OCI-LY3 (cell line): ENCODE measurements at regions not wholly inside any gene's neighbourhood (a gene's known extent, or its start where the extent isn't known, plus 50 kb on each side); places are given as distances from the start of the nearest gene placed in this dataset.

Experiments used
- H2AFZ ChIP-seq: fragments of 200-600, 300-600 bp; shearing (Covaris generic); 2 replicates; pipeline ENCODE4 v1.6.0; 2014; ENCODE audit warnings: antibody characterized with exemption, low read depth, low read length
- H3K27ac ChIP-seq: fragments of 200-600, 300-600 bp; sonication (generic); 2 replicates; pipeline ENCODE4 v1.5.1; 2014; ENCODE audit warnings: mild to moderate bottlenecking, low read length, moderate library complexity, mixed read lengths
- H3K27me3 ChIP-seq: fragments of 200-600, 300-600 bp; sonication (generic); 2 replicates; pipeline ENCODE4 v1.6.1; 2014; ENCODE audit warnings: low read depth, low read length, mixed read lengths
- H3K36me3 ChIP-seq: fragments of 200-600, 300-600 bp; sonication (generic); replicated peaks from 2 replicates; pipeline ENCODE3; 2014; ENCODE audit warnings: low read depth, low read length, mixed read lengths
- H3K4me1 ChIP-seq: fragments of 300-600, 200-600 bp; sonication (generic); 2 replicates; pipeline ENCODE4 v1.6.1; 2014; ENCODE audit warnings: low read length, mixed read lengths
- H3K4me2 ChIP-seq: fragments of 200-600, 300-600 bp; sonication (generic); 2 replicates; pipeline ENCODE4 v1.6.1; 2014; ENCODE audit warnings: low read length, mixed read lengths
- H3K4me3 ChIP-seq: fragments of 300-600, 200-600 bp; sonication (generic); 2 replicates; pipeline ENCODE4 v1.5.1; 2014; ENCODE audit warnings: antibody characterized with exemption, mild to moderate bottlenecking, low read length, moderate library complexity
- H3K79me2 ChIP-seq: fragments of 300-600, 200-600 bp; shearing (Covaris generic); 2 replicates; pipeline ENCODE4 v1.6.1; 2014; ENCODE audit warnings: mild to moderate bottlenecking, low read length, mixed read lengths
- H3K9ac ChIP-seq: fragments of 300-600, 200-600 bp; shearing (Covaris generic); 2 replicates; pipeline ENCODE4 v1.6.0; 2014; ENCODE audit warnings: mild to moderate bottlenecking, low read length, moderate library complexity
- H3K9me3 ChIP-seq: fragments of 200-600, 300-600 bp; shearing (Covaris generic); 2 replicates; pipeline ENCODE4 v1.6.1; 2014; ENCODE audit warnings: low read length, mixed read lengths; ENCODE audit not compliant: insufficient read depth
- H4K20me1 ChIP-seq: fragments of 200-600, 300-600 bp; sonication (generic); 2 replicates; pipeline ENCODE4 v1.6.1; 2016; ENCODE audit warnings: low read length, mixed read lengths; ENCODE audit not compliant: insufficient read depth
- CTCF ChIP-seq: fragments of 200-600, 300-600 bp; sonication (generic); IDR thresholded peaks from 2 replicates; pipeline ENCODE4 v1.5.1; 2014; ENCODE audit warnings: antibody characterized with exemption, low read length, low read depth
- EZH2phosphoT487 ChIP-seq: fragments of 200-600 bp; shearing (Covaris generic); IDR thresholded peaks from 2 replicates; pipeline ENCODE4 v1.6.1; 2018; ENCODE audit warnings: antibody characterized with exemption, mixed run types, low read depth

GRCh38 chr6:121897337-121897760, 461.9 kb downstream of the GJA1 start:
- no peak for TF ChIP-seq CTCF
- no peak for TF ChIP-seq EZH2phosphoT487
- no peak overlapping the region for H3K4me3 ChIP-seq
- H3K4me2 ChIP-seq, result no peak overlapping the region
- no peaks in the 10 kb centered on the region for H3K36me3 ChIP-seq
- no peaks in the 10 kb centered on the region for H3K27me3 ChIP-seq
- H3K79me2 ChIP-seq, result no peaks in the 10 kb centered on the region
- H3K9ac ChIP-seq, result no peak overlapping the region
- no peaks in the 10 kb centered on the region for H3K4me1 ChIP-seq
- H3K9me3 ChIP-seq, result no peaks in the 10 kb centered on the region
- H2AFZ ChIP-seq, result no peak overlapping the region
- H4K20me1 ChIP-seq, result no peaks in the 10 kb centered on the region
- no peak overlapping the region for H3K27ac ChIP-seq

- Histone ChIP-seq H3K27ac (no peak overlapping the region), H3K27me3 (no peaks in the 10 kb centered on the region), H3K4me2 (no peak overlapping the region), H3K4me3 (no peak overlapping the region), H3K9ac (no peak overlapping the region), H2AFZ (no peak overlapping the region), H3K79me2 (no peaks in the 10 kb centered on the region), H3K36me3 (no peaks in the 10 kb centered on the region), H3K4me1 (no peaks in the 10 kb centered on the region), H3K9me3 (no peaks in the 10 kb centered on the region), H4K20me1 (no peaks in the 10 kb centered on the region)
- no peak for TF ChIP-seq EZH2phosphoT487
- TF ChIP-seq CTCF, result no peak
These were observed 466.0 kb downstream of the GJA1 start for GRCh38 chr6:121901432-121901831.

GRCh38 chr6:121904559-121904958, 469.1 kb downstream of the GJA1 start:
- Histone ChIP-seq H3K36me3 (no peaks in the 10 kb centered on the region), H3K79me2 (no peaks in the 10 kb centered on the region), H4K20me1 (no peaks in the 10 kb centered on the region), H3K4me3 (no peak overlapping the region), H3K27ac (no peak overlapping the region), H3K4me1 (no peaks in the 10 kb centered on the region), H3K27me3 (no peaks in the 10 kb centered on the region), H3K4me2 (no peak overlapping the region), H3K9me3 (no peaks in the 10 kb centered on the region), H3K9ac (no peak overlapping the region), H2AFZ (no peak overlapping the region)
- TF ChIP-seq CTCF, result no peak
- no peak for TF ChIP-seq EZH2phosphoT487

- no peak overlapping the region for H3K4me2 ChIP-seq
- H2AFZ ChIP-seq, result no peak overlapping the region
- no peaks in the 10 kb centered on the region for H3K79me2 ChIP-seq
- no peaks in the 10 kb centered on the region for H4K20me1 ChIP-seq
- no peaks in the 10 kb centered on the region for H3K4me1 ChIP-seq
- no peaks in the 10 kb centered on the region for H3K9me3 ChIP-seq
- H3K4me3 ChIP-seq, result no peak overlapping the region
- no peak overlapping the region for H3K9ac ChIP-seq
- TF ChIP-seq CTCF (no peak), EZH2phosphoT487 (no peak)
- H3K27ac ChIP-seq, result no peak overlapping the region
- no peaks in the 10 kb centered on the region for H3K27me3 ChIP-seq
- H3K36me3 ChIP-seq, result no peaks in the 10 kb centered on the region
These were observed 477.5 kb downstream of the GJA1 start for GRCh38 chr6:121912905-121913304.
